Neural progenitor cell (in vitro differentiated cells): ENCODE measurements at regions not wholly inside any gene's neighbourhood (a gene's known extent, or its start where the extent isn't known, plus 50 kb on each side); places are given as distances from the start of the nearest gene placed in this dataset.

Source experiments
- EZH2phosphoT487 ChIP-seq: fragments of 200-600 bp; sonication (generic); IDR thresholded peaks from 2 replicates; pipeline ENCODE4 v1.6.1; 2017; ENCODE audit warnings: antibody characterized with exemption
- TF ChIP-seq, protein P1 (sequence below): fragments of 200-600 bp; sonication (generic); IDR thresholded peaks from 2 replicates; pipeline ENCODE4 v1.5.1; 2017; ENCODE audit warnings: antibody characterized with exemption, mild to moderate bottlenecking

DNA sequence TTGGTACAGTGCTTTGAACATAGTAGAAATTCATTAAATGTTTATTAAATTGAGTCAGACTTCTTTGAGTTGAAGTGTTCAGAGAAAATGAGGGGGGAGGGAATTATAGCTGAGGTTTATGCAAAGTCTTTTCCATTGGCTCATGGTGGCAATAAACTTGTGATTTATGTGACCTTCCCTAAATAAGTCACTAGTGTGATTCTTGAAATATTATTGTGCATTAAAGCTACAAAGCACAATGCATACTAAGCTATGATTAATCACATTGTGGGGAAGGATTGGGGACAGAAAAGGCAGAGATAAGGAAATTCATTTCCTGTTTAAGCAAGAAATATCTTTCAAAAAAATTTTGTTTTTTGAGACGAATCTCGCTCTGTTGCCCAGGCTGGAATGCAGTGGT, 877.5 kb downstream of the TFAP2A start:
- no peak for TF ChIP-seq EZH2phosphoT487
- TF ChIP-seq, protein P1, sequence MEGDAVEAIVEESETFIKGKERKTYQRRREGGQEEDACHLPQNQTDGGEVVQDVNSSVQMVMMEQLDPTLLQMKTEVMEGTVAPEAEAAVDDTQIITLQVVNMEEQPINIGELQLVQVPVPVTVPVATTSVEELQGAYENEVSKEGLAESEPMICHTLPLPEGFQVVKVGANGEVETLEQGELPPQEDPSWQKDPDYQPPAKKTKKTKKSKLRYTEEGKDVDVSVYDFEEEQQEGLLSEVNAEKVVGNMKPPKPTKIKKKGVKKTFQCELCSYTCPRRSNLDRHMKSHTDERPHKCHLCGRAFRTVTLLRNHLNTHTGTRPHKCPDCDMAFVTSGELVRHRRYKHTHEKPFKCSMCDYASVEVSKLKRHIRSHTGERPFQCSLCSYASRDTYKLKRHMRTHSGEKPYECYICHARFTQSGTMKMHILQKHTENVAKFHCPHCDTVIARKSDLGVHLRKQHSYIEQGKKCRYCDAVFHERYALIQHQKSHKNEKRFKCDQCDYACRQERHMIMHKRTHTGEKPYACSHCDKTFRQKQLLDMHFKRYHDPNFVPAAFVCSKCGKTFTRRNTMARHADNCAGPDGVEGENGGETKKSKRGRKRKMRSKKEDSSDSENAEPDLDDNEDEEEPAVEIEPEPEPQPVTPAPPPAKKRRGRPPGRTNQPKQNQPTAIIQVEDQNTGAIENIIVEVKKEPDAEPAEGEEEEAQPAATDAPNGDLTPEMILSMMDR = no peak
